GM19395 (cell line): ENCODE measurements at regions not wholly inside any gene's neighbourhood (a gene's known extent, or its start where the extent isn't known, plus 50 kb on each side); places are given as distances from the start of the nearest gene placed in this dataset.

Experiments
- ATAC-seq: cut with Tn5 transposase; IDR thresholded peaks from one replicate; pipeline ENCODE4 v1.9.1; 2021; ENCODE audit warnings: mild to moderate bottlenecking, moderate library complexity; ENCODE audit not compliant: unreplicated experiment

DNA sequence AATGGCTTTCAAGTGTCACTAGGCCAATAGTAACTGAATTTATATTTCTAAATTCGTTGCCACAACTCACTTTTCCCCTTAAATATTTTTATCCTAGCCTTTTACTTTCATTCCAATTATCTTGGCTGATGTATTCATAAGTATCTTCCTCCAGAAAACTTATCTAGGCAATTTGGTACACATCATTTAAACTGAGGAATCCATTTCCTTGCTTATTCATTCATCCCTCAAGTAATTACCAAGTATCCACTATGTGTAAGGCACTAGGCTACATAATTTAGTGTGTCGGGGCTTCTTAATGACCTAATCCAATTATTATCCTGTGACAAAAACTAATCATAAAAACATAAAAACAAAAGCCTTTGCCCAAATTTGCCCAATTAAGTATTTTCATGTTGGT lies 258.3 kb upstream of the TCF21 start:
- ATAC-seq, result no peak

DNA sequence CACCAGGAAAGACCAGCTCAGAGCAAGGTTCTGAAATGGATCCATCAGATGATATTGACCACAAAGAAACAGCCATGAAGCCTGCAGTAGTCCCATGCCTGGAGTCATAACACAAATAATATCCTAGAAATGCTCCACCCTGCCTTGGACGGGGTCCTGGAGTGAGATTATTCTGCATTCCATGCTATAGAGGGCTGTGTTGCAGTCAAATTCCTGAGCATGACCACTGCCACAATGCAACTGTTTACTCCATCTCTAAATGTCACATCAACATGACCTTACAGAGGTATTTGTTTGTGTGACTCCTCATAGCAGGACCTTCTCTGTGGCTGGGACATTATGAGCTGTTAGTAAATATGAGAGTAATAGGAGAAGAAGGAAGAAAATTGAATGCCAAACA lies 257.5 kb upstream of the TCF21 start:
- no peak for ATAC-seq

DNA sequence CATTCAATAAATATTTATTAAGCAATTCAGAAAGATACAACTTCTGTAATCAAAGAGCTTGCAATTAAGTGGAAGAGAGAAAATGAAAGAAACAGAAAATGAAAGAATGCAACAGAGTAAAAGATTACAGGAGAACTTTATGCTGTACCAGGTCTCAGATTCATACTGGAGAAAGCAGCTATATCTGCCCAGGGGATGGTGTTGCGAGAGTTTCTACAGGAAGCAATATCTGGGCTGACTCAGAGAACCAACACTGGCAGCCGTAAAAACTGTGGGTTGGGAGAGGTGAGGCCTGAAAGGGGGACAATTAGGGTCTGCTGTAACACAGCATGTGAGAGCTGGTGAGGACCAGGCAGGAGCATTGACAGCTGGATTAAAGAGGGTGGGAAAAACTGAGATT lies 256.7 kb upstream of the TCF21 start:
- ATAC-seq, result no peak

DNA sequence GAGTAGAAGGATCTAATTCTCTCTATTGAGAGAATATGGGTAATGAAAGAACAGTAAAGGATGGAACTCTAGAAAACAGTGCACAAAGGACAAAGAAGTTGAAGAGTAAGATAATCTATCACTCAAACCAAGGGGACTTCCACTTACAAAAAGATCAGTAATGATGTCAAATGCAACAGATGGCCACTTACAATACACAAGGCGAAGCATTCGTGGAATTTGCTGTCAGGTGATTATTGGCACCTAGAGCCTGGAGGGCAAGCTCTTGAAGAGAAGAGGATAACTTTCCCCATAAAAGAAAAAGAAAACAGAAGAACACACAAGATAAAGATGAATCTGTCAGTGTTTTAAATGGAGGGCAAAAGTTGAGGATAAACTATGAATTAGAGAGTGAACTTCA lies 256.0 kb upstream of the TCF21 start:
- ATAC-seq, result no peak

DNA sequence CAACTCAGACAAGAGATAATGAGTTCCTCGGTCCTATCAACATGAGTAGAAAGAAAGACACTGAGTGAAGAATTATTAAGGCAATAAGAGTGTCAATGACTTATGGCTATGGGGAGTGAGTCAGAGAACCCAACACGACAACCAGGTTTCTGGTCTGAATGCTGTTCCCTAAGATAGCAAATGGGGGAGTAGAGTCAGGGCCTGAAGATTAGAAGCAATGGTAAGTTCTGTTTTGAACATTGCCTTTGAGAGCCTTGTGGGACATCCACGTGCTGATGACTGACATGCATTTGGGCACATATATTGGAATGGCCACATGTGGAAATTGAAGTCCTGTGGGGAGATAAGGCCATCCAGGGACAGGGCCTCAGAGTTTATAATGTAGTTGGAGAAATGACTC lies 254.4 kb upstream of the TCF21 start:
- ATAC-seq, result no peak

DNA sequence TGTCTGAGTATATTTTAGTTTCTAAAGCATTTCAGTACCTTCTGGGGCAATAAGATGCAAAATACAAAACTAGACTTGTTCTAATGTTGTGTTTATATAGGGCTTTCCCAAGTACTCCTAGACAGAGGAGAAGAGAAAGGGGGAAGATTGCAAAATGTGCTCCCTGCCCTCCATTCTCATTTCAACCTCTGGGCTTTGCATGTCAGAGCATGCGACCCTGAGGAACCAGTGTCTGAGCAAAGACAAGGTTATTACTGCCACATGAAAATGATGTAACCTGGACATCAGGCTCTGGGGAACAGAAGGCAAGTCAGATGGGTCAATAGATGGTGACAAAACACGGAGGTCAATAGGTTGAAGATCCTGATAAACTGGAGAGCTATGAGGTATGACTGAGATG lies 253.5 kb upstream of the TCF21 start:
- no peak for ATAC-seq

DNA sequence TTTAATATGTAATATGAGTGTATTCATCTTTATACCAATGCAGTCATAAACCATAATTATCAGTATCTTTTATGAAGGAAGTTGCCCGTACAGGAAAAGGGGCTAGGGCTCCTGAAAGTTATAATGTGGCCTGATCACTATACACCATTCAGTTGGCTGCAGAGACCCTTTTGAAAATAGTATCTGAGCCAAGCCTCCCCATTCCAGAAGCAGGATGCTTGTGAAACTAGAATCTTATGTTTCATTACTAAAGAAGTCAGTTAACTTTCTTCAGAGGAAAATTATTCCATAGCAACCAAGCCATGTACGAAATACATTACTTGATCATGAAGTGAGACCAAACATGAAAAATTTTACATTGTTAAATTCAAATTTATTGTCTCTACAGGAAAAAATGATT lies 251.5 kb upstream of the TCF21 start:
- ATAC-seq, result no peak

DNA sequence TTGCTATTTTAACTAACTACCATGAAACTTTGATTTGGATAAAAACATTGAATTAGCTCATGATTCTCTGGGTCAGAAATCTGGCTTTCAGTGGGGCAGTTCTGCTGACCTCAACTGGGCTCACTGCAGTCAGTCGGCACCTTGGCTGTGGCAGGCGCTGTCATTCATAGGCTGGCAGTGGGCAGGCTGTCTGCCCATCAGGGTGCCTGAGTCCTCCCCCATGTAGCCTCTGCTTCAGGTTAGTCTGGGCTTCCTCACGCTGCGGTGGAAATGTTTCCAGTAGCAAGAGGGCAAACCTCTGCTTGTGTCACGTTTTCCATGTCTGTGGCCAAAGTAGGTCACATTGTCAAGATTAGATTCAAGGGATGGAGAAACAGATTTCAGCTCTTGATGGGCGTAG lies 251.0 kb upstream of the TCF21 start:
- no peak for ATAC-seq

DNA sequence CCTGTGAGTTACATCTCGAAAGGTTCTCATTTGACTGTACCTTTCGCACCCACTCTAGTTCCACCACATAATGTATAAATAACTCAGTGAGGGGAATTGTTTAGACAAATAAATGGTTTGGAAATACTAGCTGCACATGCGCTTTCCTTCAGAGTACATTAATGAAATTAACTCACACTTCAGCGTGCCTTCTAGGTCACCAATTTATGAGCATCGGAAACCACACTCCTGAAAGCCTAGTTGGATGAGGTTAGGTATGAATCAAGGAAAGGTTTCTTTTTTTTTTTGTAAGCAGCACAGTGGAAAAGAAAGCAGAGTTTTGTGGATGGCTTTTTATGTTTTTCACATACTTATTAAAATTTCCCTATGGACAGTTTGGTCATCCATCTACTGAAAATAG lies 247.8 kb upstream of the TCF21 start:
- ATAC-seq, result no peak

DNA sequence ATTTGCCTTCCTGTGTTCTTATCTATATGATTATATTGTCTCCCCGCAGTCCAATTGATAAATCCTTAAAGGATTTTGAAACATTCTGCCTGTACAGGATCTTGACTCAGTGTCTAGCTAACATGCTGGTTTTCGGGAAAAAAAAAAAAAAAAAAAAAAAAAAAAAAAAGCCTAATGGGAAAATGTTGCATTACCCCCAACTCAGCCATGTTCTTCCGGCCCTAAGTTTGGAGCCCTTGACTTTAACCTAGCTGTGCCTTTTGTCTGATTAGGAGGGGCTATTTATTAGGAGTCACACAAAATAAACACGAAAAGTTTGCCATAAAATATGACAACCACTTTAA lies 244.4 kb upstream of the TCF21 start:
- ATAC-seq, result no peak

DNA sequence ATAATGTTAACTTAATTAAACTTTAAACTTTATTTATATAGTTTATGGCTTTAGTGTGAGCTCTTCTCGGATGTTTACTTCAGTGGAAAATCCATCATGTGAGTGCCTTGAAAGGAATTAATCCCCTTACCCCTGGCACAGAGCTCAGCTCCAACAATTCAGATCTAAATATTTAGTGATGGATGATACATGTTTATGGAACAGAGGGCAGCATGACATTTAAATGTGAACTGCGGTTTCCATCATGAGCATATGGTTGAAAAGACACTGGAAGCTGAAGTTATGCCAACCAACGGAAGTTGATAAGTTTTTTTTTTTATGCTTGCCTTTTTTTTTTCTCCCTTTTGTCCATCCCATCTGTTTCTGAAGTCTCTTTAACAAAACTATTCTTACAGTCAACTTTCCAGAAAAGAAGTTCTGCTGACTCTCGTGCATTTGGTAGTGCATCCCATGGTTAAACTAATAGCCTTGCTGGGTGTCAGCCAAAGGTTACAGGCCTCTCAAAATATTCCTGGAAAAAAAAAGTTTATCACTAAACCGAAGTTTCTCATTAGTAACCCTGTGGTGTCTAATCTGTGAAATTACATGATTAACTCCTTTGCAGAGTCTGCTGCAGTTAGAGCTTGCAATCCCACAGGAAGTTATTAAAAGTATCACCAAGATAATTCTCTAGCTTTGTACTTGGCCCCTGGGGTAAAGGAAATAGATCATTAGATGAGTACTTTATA lies 243.9 kb upstream of the TCF21 start:
- ATAC-seq, result no peak

DNA sequence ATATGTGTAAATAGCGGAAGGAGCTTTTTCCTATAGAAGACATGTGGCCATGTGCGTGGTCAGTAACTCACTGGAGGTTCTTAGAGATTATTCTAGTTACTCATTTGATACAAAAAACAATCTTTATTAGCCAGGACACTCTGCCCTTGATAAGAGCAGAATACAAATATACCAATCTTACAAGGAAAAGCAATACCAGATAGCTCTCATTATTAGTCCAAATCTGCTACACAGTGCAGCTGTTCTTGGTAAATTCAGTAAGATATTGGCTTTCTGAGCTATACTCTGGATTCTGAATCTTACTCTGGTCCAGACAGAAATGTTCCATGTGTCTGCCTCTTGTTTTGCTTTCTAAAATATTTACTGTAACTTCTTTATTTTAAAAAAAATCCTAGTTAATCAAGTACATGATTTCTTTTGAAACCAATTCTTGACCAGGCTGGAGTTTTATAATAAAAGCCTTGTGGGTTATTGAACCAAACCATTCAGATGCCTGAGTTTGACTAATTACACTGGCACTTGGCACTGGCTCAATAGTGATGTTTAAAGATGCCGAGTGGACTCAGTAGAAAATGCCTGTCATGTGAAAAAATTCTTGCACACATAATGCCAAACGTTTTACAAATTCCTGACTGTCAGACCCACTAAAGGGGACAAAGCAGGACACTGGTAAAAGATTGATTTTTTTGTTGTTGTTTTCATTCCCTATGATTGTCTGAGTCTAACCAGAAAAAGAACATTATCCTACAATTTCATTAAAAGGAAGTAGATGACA lies 242.8 kb upstream of the TCF21 start:
- no peak for ATAC-seq

DNA sequence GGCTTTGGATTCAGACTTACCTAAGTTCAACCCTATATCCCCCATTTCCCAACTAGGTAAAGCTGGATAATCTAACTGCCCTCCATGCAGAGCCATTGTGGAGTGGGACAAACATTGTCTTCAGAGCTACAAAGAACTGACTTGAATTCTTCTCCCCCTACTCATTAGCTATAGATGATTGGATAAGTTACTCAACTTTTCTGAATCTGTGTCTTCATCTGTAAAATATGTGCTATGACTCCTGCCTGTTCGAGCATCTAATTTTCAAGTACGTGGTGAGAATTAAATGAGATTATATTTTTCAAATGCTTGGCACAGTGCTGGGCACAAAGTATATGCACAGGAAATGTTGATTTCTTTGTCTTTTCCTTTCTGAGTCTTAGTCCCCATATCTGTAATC lies 240.3 kb upstream of the TCF21 start:
- no peak for ATAC-seq

DNA sequence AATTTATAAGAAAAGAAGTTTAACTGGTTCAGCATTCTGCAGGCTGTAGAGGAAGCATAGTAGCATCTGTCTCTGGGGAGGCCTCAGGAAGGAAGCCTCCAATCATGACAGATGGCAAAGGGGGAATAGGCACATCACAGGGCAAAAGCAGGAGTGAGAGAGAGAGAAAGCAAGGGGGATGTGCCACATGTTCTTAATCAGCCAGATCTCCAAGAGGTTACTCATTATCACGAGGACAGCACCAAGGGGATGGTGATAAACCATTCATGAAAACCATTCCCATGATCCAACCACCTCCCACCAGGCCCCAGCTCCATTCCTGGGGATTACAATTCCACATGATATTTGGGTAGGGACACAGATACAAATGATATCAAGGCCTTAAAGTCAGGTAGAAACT lies 217.5 kb upstream of the TCF21 start:
- ATAC-seq, result no peak

DNA sequence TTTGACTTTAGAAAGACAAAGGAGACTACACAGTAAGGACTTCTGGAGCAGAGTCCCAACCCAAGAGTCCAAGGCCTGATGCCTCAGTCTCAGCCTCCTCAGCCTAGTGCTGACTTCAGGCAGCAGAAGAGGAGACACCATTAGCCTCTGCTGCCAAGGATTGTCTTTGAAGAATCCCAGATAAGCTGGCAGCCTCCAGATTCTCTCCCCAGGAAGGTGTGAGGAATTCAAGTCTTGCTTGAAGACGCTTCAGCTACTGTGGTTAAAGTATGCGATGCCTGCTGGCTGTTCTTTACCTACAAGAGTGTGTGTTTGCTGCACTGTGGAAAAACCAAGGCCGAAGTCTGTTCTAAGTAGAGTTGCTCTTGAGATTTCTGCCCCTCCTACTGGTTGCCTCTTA lies 215.9 kb upstream of the TCF21 start:
- no peak for ATAC-seq

DNA sequence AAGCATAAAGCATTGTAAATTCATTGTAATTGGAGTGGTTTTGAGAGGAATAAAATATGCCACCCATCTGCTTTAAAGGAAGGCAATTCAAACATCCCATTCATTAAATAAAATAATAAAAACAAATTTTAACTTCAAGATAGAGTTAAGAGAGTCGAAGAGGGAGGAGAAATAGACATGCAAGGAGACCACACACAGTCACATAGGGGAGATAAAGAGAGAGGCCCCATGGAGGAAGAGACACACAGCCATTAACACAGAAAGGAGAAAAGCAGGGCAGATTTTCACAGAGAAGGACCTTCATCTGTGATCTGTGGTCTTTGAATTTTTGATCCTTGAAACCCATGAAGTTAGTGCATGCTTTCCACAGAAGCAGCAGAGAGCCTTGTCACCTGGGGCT lies 214.3 kb upstream of the TCF21 start:
- ATAC-seq, result no peak

DNA sequence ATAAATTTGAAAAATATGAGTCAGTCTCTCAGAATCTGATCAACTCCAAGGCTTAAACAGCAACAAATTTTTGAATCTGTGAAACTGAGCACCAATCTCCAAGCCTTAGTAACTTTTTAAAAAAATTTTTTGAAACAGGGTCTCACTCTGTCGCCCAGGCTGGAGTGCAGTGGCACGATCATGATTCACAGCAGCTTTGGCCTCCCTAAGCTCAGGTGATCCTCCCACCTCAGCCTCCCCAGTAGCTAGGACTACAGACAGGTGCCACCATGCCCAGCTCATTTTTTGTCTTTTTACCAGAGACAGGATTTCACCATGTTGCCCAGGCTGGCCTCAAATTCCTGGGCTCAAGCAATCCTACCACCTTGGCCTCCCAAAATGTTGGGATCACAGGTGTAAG lies 207.9 kb upstream of the TCF21 start:
- ATAC-seq, result no peak

DNA sequence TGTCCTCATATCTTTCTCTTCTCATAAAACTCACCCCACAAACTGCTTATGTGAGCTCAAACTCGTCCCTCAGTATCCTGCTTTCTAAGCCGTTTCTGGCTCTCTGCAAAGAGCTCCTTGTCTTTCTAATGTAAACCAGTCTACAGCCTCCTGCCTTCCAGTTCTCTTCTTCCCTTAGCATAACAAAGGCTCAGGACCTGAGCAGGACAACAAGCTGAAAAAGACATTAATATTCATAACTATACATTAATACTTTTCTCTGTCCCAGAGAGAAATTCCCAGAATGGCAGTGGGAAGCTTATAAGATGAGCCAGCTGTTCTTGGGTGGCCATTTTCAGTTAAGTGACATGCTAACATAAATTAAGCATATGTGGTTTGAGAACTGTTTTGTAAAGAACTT lies 207.0 kb upstream of the TCF21 start:
- ATAC-seq, result no peak

DNA sequence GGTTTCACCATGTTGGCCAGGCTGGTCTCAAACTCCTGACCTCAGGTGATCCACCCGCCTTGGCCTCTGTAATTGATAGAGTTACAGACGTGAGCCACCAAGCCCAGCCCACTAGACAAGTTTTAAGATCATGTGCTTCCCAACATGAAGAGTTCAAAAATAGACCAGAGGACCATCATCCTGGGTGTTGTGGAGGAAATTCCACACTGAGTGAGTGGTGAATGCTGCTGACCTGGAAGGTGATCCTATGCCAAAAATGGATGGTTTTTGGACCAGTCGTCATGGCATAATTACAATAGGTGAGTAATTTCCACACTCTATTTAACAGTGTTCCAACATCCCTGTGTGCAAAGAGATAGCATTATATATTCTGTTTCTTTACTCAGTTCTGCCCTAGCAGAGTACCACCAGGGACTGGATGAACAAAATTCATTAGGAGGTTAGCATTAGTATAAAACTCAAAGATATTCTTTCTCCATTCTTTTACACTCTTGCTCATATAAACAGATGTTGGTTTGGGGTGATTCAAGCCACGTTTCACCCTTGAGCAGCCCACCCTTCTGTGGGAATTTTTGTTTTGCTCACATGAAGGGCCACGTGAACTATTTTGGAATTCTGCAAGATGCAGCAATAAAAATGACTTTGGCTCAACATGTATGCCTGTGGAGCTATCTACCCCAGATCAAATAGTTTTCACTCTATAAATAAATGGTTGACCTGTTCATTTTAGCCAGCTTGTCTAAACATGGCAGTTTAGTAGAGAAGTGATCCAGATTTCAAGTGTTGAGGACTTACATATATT lies 206.2 kb upstream of the TCF21 start:
- no peak for ATAC-seq

DNA sequence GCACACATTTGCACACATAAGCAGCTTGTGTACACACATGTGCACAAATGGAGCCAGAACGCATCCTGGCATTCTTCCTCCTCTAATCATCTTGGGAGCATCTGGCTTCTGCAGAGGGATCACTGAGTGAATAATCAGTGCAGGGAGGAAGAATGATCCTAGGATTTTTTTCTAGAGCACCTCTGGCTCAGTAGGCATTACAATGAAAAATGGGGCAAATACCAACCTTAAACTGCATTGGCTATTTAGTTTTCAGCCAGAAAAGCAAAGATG lies 205.7 kb upstream of the TCF21 start:
- no peak for ATAC-seq

DNA sequence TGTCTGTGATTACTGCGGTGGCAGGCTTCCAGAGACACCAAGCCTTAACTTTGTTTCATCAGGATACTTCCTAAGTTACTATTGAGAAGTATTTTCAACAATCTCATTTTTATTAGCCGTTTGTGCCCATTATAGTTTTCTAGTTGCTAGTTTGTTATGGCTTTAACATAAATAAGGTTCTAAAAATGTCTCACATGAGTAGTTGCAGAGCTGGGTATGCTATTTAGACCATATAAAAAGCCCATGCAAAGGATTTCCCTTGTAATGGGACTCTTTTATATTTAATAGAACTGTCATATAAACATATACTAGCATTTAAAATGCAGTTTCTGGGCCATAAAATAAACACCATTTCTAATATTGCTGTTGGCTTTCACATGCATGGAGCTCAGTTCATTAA lies 205.3 kb upstream of the TCF21 start:
- no peak for ATAC-seq
